Lung (tissue), 11 donors: ENCODE measurements at regions not wholly inside any gene's neighbourhood (a gene's known extent, or its start where the extent isn't known, plus 50 kb on each side); places are given as distances from the start of the nearest gene placed in this dataset.
"Not testable (repeated sequence)": the region's sequence is repeated elsewhere in the genome, so short reads cannot be mapped to it uniquely, and the experiment has no call there.

Experiments
- ATAC-seq: fragments of 200-7000 bp; cut with Tn5 transposase; one replicate; pipeline ENCODE4 v1.9.1; 2020; ENCODE audit warnings: moderate number of reproducible peaks; ENCODE audit not compliant: insufficient read depth, low FRiP score
- DNase-seq, 3 donors: peaks; one replicate each; pipeline ENCODE4 v3.0.0-alpha.2; 2013 to 2017
- H3K27ac ChIP-seq, 2 donors: one replicate each; pipeline ENCODE4 v1.5.1; 2013; ENCODE audit warnings: mild to moderate bottlenecking in 2 of 2, moderate library complexity in 2 of 2, control low read depth in 1 of 2, inconsistent platforms in 1 of 2, low read depth in 1 of 2, low read length in 1 of 2
- H3K27me3 ChIP-seq, 3 donors: one replicate each; pipeline ENCODE4 v1.5.1; 2013; ENCODE audit warnings: low read length in 2 of 3; ENCODE audit not compliant: control insufficient read depth in 3 of 3, insufficient read depth in 3 of 3
- H3K36me3 ChIP-seq, 4 donors: one replicate each; pipeline ENCODE4 v1.5.1; 2013; ENCODE audit warnings: low read length in 4 of 4, mild to moderate bottlenecking in 1 of 4, moderate library complexity in 1 of 4; ENCODE audit not compliant: control insufficient read depth in 4 of 4, insufficient read depth in 4 of 4
- H3K4me1 ChIP-seq, 5 donors: one replicate each; pipeline ENCODE4 v1.5.1; 2013; ENCODE audit warnings: low read length in 5 of 5, mild to moderate bottlenecking in 2 of 5, moderate library complexity in 1 of 5; ENCODE audit not compliant: control insufficient read depth in 5 of 5, insufficient read depth in 5 of 5
- H3K4me3 ChIP-seq: one replicate; pipeline ENCODE4 v1.5.1; 2013; ENCODE audit warnings: mild to moderate bottlenecking, control low read depth, moderate library complexity
- H3K9ac ChIP-seq, 2 donors: one replicate each; pipeline ENCODE4 v1.5.1; 2013; ENCODE audit warnings: low read length in 2 of 2, control low read depth in 1 of 2; ENCODE audit not compliant: insufficient read depth in 1 of 2
- H3K9me3 ChIP-seq, 4 donors: one replicate each; pipeline ENCODE4 v1.5.1; 2013; ENCODE audit warnings: low read length in 3 of 4, mild to moderate bottlenecking in 1 of 4, moderate library complexity in 1 of 4; ENCODE audit not compliant: control insufficient read depth in 4 of 4, insufficient read depth in 3 of 4
- CTCF ChIP-seq: IDR thresholded peaks from 2 replicates; pipeline ENCODE4 v1.5.1; 2012; ENCODE audit warnings: mild to moderate bottlenecking; ENCODE audit errors: control extremely low read depth, extremely low read depth
- WGBS, 2 donors: extraction: QIAGEN DNeasy Blood & Tissue Kit; methylation state at CpG; one replicate each; pipeline ENCODE4 v1.1.7; 2013; 5-methylcytosine and 5-hydroxymethylcytosine counted together
- donor health status: control.
- donor health status: control.
- donor health status: Bipolar disorder and iron deficiency.
- donor health status: healthy.
- donor health status: DM: yes; HTN: yes; CAD: no.

GRCh38 chr11:71156301-71156700 is 96.1 kb downstream of the SHANK2 start:
- 90 to 94% methylated on average over 6 of the region's 6 CpGs for WGBS, 2 donors

GRCh38 chr11:71155846-71156245 is 96.5 kb downstream of the SHANK2 start:
- WGBS, 2 donors = 91 to 95% methylated on average over 8 of the region's 8 CpGs
- Histone ChIP-seq H3K27ac (no peak overlapping the region), H3K9me3 (peaks cover 0 to 2% (median 0%) of the 10 kb centered on the region in 4 donors), H3K36me3 (no peaks in the 10 kb centered on the region), H3K4me1 (peaks cover 0 to 2% (median 0%) of the 10 kb centered on the region in 5 donors), H3K27me3 (no peaks in the 10 kb centered on the region), H3K9ac (no peak overlapping the region), H3K4me3 (no peak overlapping the region)
- ATAC-seq (no peak), DNase-seq (no peak)
- TF ChIP-seq CTCF = no peak

More at GRCh38 chr11:71156301-71156700, 96.1 kb downstream of the SHANK2 start:
- no peak for DNase-seq
- Histone ChIP-seq H3K9ac (no peak overlapping the region), H3K4me1 (peaks cover 0 to 2% (median 0%) of the 10 kb centered on the region in 5 donors), H3K4me3 (no peak overlapping the region), H3K27me3 (no peaks in the 10 kb centered on the region), H3K36me3 (no peaks in the 10 kb centered on the region), H3K9me3 (peaks cover 0 to 2% (median 0%) of the 10 kb centered on the region in 4 donors), H3K27ac (no peak overlapping the region)
- no peak for TF ChIP-seq CTCF
- no peak for ATAC-seq

GRCh38 chr11:71154261-71154805 is 98.0 kb downstream of the SHANK2 start:
- no peak overlapping the region for H3K27ac ChIP-seq
- H3K9ac ChIP-seq = no peak overlapping the region
- no peak for TF ChIP-seq CTCF
- no peak for ATAC-seq
- no peak for DNase-seq
- no peaks in the 10 kb centered on the region for H3K27me3 ChIP-seq
- H3K9me3 ChIP-seq = peaks cover 0 to 2% (median 0%) of the 10 kb centered on the region in 4 donors
- peaks cover 0 to 2% (median 0%) of the 10 kb centered on the region in 5 donors for H3K4me1 ChIP-seq
- no peaks in the 10 kb centered on the region for H3K36me3 ChIP-seq
- H3K4me3 ChIP-seq = no peak overlapping the region
- whole genome bisulfite sequencing, 2 donors = 68 to 83% methylated on average over 10 to 11 of the region's 11 CpGs

- DNase-seq = peak; percentile 26 to 61 (median 34)
- peaks cover 0 to 2% (median 0%) of the 10 kb centered on the region in 5 donors for H3K4me1 ChIP-seq
- H3K4me3 ChIP-seq = no peak overlapping the region
- H3K27me3 ChIP-seq = peaks cover 0 to 2% (median 0%) of the 10 kb centered on the region in 3 donors
- no peak for ATAC-seq
- WGBS, 2 donors = 7% methylated on average over 15 of the region's 15 CpGs
- no peak for TF ChIP-seq CTCF
- H3K9me3 ChIP-seq = no peaks in the 10 kb centered on the region
- no peak overlapping the region for H3K9ac ChIP-seq
- H3K36me3 ChIP-seq = no peaks in the 10 kb centered on the region
- H3K27ac ChIP-seq = no peak overlapping the region
Measured at GRCh38 chr11:71153005-71153390, 99.4 kb downstream of the SHANK2 start.

GRCh38 chr11:71152312-71153004 is 99.9 kb downstream of the SHANK2 start:
- not testable (repeated sequence) for H3K9ac ChIP-seq, H3K4me3 ChIP-seq, H3K27ac ChIP-seq, H3K9me3 ChIP-seq, H3K27me3 ChIP-seq, H3K4me1 ChIP-seq, ATAC-seq, DNase-seq, H3K36me3 ChIP-seq
- 66 to 71% methylated on average over 15 of the region's 15 CpGs for WGBS, 2 donors
